ENCODE measurements at regions not wholly inside any gene's neighbourhood (a gene's known extent, or its start where the extent isn't known, plus 50 kb on each side); places are given as distances from the start of the nearest gene placed in this dataset.

DNA sequence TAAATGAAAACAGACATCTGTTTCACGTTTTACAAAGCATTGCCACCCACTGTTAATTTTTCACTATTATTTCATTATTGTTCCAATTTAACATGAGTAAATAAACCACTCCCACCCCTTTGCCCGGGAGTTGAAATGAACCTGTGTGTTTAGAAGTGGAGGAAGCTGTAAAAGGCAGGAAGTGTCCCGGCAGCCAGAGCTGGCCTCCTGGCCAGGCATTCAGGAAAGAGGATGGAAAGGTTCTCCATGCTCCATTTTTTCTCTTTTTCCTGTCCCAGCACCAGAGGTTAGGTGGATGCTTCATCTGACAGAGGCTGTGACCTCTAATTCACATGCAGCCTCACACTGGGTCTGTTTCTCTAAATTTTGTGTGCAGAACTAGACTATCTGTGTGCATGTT is 55.5 kb upstream of the LNX1 start:
- TF ChIP-seq, protein P1, sequence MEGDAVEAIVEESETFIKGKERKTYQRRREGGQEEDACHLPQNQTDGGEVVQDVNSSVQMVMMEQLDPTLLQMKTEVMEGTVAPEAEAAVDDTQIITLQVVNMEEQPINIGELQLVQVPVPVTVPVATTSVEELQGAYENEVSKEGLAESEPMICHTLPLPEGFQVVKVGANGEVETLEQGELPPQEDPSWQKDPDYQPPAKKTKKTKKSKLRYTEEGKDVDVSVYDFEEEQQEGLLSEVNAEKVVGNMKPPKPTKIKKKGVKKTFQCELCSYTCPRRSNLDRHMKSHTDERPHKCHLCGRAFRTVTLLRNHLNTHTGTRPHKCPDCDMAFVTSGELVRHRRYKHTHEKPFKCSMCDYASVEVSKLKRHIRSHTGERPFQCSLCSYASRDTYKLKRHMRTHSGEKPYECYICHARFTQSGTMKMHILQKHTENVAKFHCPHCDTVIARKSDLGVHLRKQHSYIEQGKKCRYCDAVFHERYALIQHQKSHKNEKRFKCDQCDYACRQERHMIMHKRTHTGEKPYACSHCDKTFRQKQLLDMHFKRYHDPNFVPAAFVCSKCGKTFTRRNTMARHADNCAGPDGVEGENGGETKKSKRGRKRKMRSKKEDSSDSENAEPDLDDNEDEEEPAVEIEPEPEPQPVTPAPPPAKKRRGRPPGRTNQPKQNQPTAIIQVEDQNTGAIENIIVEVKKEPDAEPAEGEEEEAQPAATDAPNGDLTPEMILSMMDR (conservative IDR thresholded peaks at IDR 0.05 in 1 of 2, IDR thresholded peaks at IDR 0.05 in 1 of 2; ENCODE audit: low read depth in 1 of 2, low read length in 2 of 2), result no peak
- TF ChIP-seq EZH2 (IDR thresholded peaks at IDR 0.05; ENCODE audit: low read length, missing control alignments), result no peak
